ENCODE measurements at regions not wholly inside any gene's neighbourhood (a gene's known extent, or its start where the extent isn't known, plus 50 kb on each side); places are given as distances from the start of the nearest gene placed in this dataset.

DNA sequence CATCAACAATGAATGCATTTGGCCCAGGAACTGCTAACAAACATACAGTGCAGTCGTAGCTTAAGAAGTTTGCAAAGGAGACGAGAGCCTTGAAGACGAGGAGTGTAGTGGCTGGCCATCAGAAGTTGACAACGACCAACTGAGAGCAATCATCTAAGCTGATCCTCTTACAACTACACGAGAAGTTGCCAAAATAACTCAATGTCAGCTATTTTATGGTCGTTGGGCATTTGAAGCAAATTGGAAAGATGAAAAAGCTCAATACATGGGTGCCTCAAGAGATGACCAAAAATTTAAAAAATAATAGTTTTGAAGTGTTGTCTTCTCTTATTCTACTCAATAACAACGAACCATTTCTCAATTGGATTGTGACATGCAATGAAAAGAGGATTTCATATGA is 757.7 kb upstream of the CHD1 start:
- Histone ChIP-seq H4K91ac (ENCODE audit: low read depth, low read length, poor library complexity) (no peak overlapping the region), H3K79me1 (ENCODE audit: low read depth, low read length) (no peaks in the 10 kb centered on the region), H2BK15ac (ENCODE audit: low read length) (no peak overlapping the region), H3K36me3 (replicated peaks in 1 of 2; ENCODE audit: control insufficient read depth in 2 of 2, insufficient read depth in 2 of 2, low read length in 2 of 2) (no peaks in the 10 kb centered on the region), H3K4me3 (ENCODE audit: low read length in 2 of 2) (no peak overlapping the region), H2BK5ac (ENCODE audit: low read length) (no peak overlapping the region), H3K27ac (replicated peaks; ENCODE audit: low read length) (no peak overlapping the region), H3K23ac (ENCODE audit: low read depth, low read length, poor library complexity) (no peak overlapping the region), H2AFZ (ENCODE audit: low read length) (no peak overlapping the region), H2AK5ac (ENCODE audit: low read depth, low read length) (no peak overlapping the region), H3K9ac (ENCODE audit: low read depth, low read length, poor library complexity) (no peak overlapping the region), H3K4me2 (ENCODE audit: insufficient read depth, low read length, poor library complexity, severe bottlenecking) (no peak overlapping the region), H3K9me3 (replicated peaks in 1 of 2; ENCODE audit: control insufficient read depth in 2 of 2, insufficient read depth in 1 of 2, low read depth in 1 of 2, low read length in 2 of 2) (no peaks in the 10 kb centered on the region), H3K27me3 (ENCODE audit: control insufficient read depth in 3 of 3, insufficient read depth in 3 of 3, low read depth in 1 of 3, low read length in 3 of 3) (no peaks in the 10 kb centered on the region), H3K4me1 (ENCODE audit: control insufficient read depth in 2 of 2, insufficient read depth in 1 of 2, low read depth in 1 of 2, low read length in 2 of 2) (no peaks in the 10 kb centered on the region), H3K14ac (ENCODE audit: low read length) (no peak overlapping the region), H2BK120ac (ENCODE audit: low read depth, low read length) (no peak overlapping the region), H3K4ac (ENCODE audit: low read length) (no peak overlapping the region), H2BK12ac (ENCODE audit: low read length) (no peak overlapping the region), H3K18ac (ENCODE audit: low read length) (no peak overlapping the region), H4K8ac (ENCODE audit: low read depth, low read length) (no peak overlapping the region)
- no CpG with 5 or more reads among the region's 7 CpGs for WGBS, 2 donors (ENCODE audit: extremely low coverage in 2 of 2, insufficient read length in 2 of 2, insufficient replicate concordance in 1 of 2)
- DNase-seq (ENCODE audit: low spot score) = no peak

DNA sequence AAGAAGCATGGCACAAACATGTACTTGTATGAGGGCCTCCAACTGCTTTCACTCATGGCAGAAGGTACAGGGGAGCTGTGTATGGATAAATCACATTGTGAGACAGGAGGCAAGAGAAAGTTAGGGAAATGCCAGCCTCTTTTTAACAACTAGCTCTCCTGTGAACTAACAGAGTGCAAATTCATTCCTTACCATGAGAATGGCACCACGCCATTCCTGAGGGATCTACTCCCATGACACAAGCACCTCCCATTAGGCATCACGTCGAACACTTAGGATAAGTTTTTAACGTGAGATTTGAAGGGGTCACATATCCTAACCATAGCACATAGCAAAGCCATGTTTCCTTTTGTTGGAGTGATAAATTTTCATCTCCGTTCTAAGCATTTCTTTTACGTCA is 747.2 kb upstream of the CHD1 start:
- no peaks in the 10 kb centered on the region for H3K9me3 ChIP-seq (replicated peaks in 1 of 2; ENCODE audit: control insufficient read depth in 2 of 2, insufficient read depth in 1 of 2, low read depth in 1 of 2, low read length in 2 of 2)
- H2BK120ac ChIP-seq (ENCODE audit: low read depth, low read length) = no peak overlapping the region
- H2BK15ac ChIP-seq (ENCODE audit: low read length) = no peak overlapping the region
- H4K8ac ChIP-seq (ENCODE audit: low read depth, low read length) = no peak overlapping the region
- H3K14ac ChIP-seq (ENCODE audit: low read length) = no peak overlapping the region
- H2BK12ac ChIP-seq (ENCODE audit: low read length) = no peak overlapping the region
- WGBS, 2 donors (ENCODE audit: extremely low coverage in 2 of 2, insufficient read length in 2 of 2, insufficient replicate concordance in 1 of 2) = no CpG with 5 or more reads among the region's 6 CpGs
- H2AFZ ChIP-seq (ENCODE audit: low read length) = no peak overlapping the region
- H3K9ac ChIP-seq (ENCODE audit: low read depth, low read length, poor library complexity) = no peak overlapping the region
- no peak overlapping the region for H3K4me2 ChIP-seq (ENCODE audit: insufficient read depth, low read length, poor library complexity, severe bottlenecking)
- no peak overlapping the region for H4K91ac ChIP-seq (ENCODE audit: low read depth, low read length, poor library complexity)
- no peak overlapping the region for H2BK5ac ChIP-seq (ENCODE audit: low read length)
- no peaks in the 10 kb centered on the region for H3K4me1 ChIP-seq (ENCODE audit: control insufficient read depth in 2 of 2, insufficient read depth in 1 of 2, low read depth in 1 of 2, low read length in 2 of 2)
- no peaks in the 10 kb centered on the region for H3K79me1 ChIP-seq (ENCODE audit: low read depth, low read length)
- H2AK5ac ChIP-seq (ENCODE audit: low read depth, low read length) = no peak overlapping the region
- H3K18ac ChIP-seq (ENCODE audit: low read length) = no peak overlapping the region
- no peaks in the 10 kb centered on the region for H3K36me3 ChIP-seq (replicated peaks in 1 of 2; ENCODE audit: control insufficient read depth in 2 of 2, insufficient read depth in 2 of 2, low read length in 2 of 2)
- no peak for DNase-seq (ENCODE audit: low spot score)
- no peak overlapping the region for H3K23ac ChIP-seq (ENCODE audit: low read depth, low read length, poor library complexity)
- H3K27me3 ChIP-seq (ENCODE audit: control insufficient read depth in 3 of 3, insufficient read depth in 3 of 3, low read depth in 1 of 3, low read length in 3 of 3) = no peaks in the 10 kb centered on the region
- no peak overlapping the region for H3K4ac ChIP-seq (ENCODE audit: low read length)
- no peak overlapping the region for H3K27ac ChIP-seq (replicated peaks; ENCODE audit: low read length)
- no peak overlapping the region for H3K4me3 ChIP-seq (ENCODE audit: low read length in 2 of 2)

DNA sequence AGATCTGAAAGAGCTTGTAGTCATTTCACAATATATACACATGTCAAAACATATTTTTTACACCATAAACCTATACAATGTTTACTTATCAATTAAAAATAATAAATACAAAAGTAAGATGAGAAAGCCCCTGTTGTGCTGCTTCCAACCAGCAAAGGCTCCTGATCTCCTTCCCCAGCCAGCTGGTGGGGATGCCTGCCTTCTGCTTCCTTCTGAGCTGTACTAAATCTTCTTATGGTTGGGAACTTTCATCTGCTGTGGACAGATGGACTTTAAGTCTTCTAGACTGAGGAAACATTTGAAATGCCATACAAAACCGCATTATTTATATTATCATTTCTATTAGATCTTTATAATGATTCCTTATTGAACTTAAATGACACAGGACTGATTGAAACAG is 745.3 kb upstream of the CHD1 start:
- Histone ChIP-seq H3K23ac (ENCODE audit: low read depth, low read length, poor library complexity) (no peak overlapping the region), H4K8ac (ENCODE audit: low read depth, low read length) (no peak overlapping the region), H2BK120ac (ENCODE audit: low read depth, low read length) (no peak overlapping the region), H3K27me3 (ENCODE audit: control insufficient read depth in 3 of 3, insufficient read depth in 3 of 3, low read depth in 1 of 3, low read length in 3 of 3) (no peaks in the 10 kb centered on the region), H2AK5ac (ENCODE audit: low read depth, low read length) (no peak overlapping the region), H2BK15ac (ENCODE audit: low read length) (no peak overlapping the region), H3K4me2 (ENCODE audit: insufficient read depth, low read length, poor library complexity, severe bottlenecking) (no peak overlapping the region), H3K4me1 (ENCODE audit: control insufficient read depth in 2 of 2, insufficient read depth in 1 of 2, low read depth in 1 of 2, low read length in 2 of 2) (no peaks in the 10 kb centered on the region), H3K14ac (ENCODE audit: low read length) (no peak overlapping the region), H3K9ac (ENCODE audit: low read depth, low read length, poor library complexity) (no peak overlapping the region), H3K4me3 (ENCODE audit: low read length in 2 of 2) (no peak overlapping the region), H2BK12ac (ENCODE audit: low read length) (no peak overlapping the region), H2AFZ (ENCODE audit: low read length) (no peak overlapping the region), H3K4ac (ENCODE audit: low read length) (no peak overlapping the region), H4K91ac (ENCODE audit: low read depth, low read length, poor library complexity) (no peak overlapping the region), H3K9me3 (replicated peaks in 1 of 2; ENCODE audit: control insufficient read depth in 2 of 2, insufficient read depth in 1 of 2, low read depth in 1 of 2, low read length in 2 of 2) (no peaks in the 10 kb centered on the region), H3K36me3 (replicated peaks in 1 of 2; ENCODE audit: control insufficient read depth in 2 of 2, insufficient read depth in 2 of 2, low read length in 2 of 2) (no peaks in the 10 kb centered on the region), H3K27ac (replicated peaks; ENCODE audit: low read length) (no peak overlapping the region), H3K18ac (ENCODE audit: low read length) (no peak overlapping the region), H2BK5ac (ENCODE audit: low read length) (no peak overlapping the region), H3K79me1 (ENCODE audit: low read depth, low read length) (no peaks in the 10 kb centered on the region)
- DNase-seq (ENCODE audit: low spot score) = no peak
- WGBS, 2 donors (ENCODE audit: extremely low coverage in 2 of 2, insufficient read length in 2 of 2, insufficient replicate concordance in 1 of 2) = no CpG with 5 or more reads among the region's 1 CpG

DNA sequence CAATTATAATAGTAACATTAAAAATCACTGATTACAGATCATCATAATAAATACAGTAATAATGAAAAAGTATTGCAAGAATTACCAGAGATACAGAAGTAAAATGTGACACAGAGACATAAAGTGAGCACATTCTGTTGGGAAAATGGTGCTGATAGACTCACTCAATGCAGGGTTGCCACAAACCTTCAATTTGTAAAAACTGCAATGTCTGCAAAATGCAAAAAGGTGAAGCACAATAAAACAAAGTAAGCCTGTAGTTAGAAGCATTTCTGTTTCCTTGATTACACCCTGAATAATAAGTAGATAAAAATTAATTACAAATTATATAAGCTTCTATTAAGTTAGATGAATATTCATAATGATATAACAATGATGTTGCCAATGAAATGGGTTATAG is 736.2 kb upstream of the CHD1 start:
- Histone ChIP-seq H2BK120ac (ENCODE audit: low read depth, low read length) (no peak overlapping the region), H3K27ac (replicated peaks; ENCODE audit: low read length) (no peak overlapping the region), H3K79me1 (ENCODE audit: low read depth, low read length) (no peaks in the 10 kb centered on the region), H3K9me3 (replicated peaks in 1 of 2; ENCODE audit: control insufficient read depth in 2 of 2, insufficient read depth in 1 of 2, low read depth in 1 of 2, low read length in 2 of 2) (no peaks in the 10 kb centered on the region), H3K4me1 (ENCODE audit: control insufficient read depth in 2 of 2, insufficient read depth in 1 of 2, low read depth in 1 of 2, low read length in 2 of 2) (no peaks in the 10 kb centered on the region), H2BK5ac (ENCODE audit: low read length) (no peak overlapping the region), H3K9ac (ENCODE audit: low read depth, low read length, poor library complexity) (no peak overlapping the region), H4K91ac (ENCODE audit: low read depth, low read length, poor library complexity) (no peak overlapping the region), H3K14ac (ENCODE audit: low read length) (no peak overlapping the region), H3K4me3 (ENCODE audit: low read length in 2 of 2) (no peak overlapping the region), H2AK5ac (ENCODE audit: low read depth, low read length) (no peak overlapping the region), H3K4me2 (ENCODE audit: insufficient read depth, low read length, poor library complexity, severe bottlenecking) (no peak overlapping the region), H3K18ac (ENCODE audit: low read length) (no peak overlapping the region), H3K4ac (ENCODE audit: low read length) (no peak overlapping the region), H3K36me3 (replicated peaks in 1 of 2; ENCODE audit: control insufficient read depth in 2 of 2, insufficient read depth in 2 of 2, low read length in 2 of 2) (no peaks in the 10 kb centered on the region), H4K8ac (ENCODE audit: low read depth, low read length) (no peak overlapping the region), H2AFZ (ENCODE audit: low read length) (no peak overlapping the region), H2BK15ac (ENCODE audit: low read length) (no peak overlapping the region), H2BK12ac (ENCODE audit: low read length) (no peak overlapping the region), H3K27me3 (ENCODE audit: control insufficient read depth in 3 of 3, insufficient read depth in 3 of 3, low read depth in 1 of 3, low read length in 3 of 3) (no peaks in the 10 kb centered on the region), H3K23ac (ENCODE audit: low read depth, low read length, poor library complexity) (no peak overlapping the region)
- no peak for DNase-seq (ENCODE audit: low spot score)
